ENCODE measurements at regions not wholly inside any gene's neighbourhood (a gene's known extent, or its start where the extent isn't known, plus 50 kb on each side); places are given as distances from the start of the nearest gene placed in this dataset.
"Not testable (repeated sequence)": the region's sequence is repeated elsewhere in the genome, so short reads cannot be mapped to it uniquely, and the experiment has no call there.

- Histone ChIP-seq H3K9me3 (ENCODE audit: control insufficient read depth, insufficient read depth, low read length) (no peaks in the 10 kb centered on the region), H3K27me3 (ENCODE audit: control insufficient read depth, insufficient read depth, low read length) (no peaks in the 10 kb centered on the region), H3K4me3 (ENCODE audit: low read length) (no peak overlapping the region), H3K4me1 (ENCODE audit: control insufficient read depth, insufficient read depth, low read length) (peaks cover 2% of the 10 kb centered on the region; the same call in 1 of the 2 replicates), H3K36me3 (ENCODE audit: control insufficient read depth, insufficient read depth, low read length) (no peaks in the 10 kb centered on the region), H3K27ac (ENCODE audit: low read length) (no peak overlapping the region)
- WGBS (ENCODE audit: insufficient coverage, insufficient read length) = 100% methylated on average over 1 of the region's 5 CpGs
- DNase-seq (ENCODE audit: low read depth, low spot score) = no peak
Observed at GRCh38 chr13:50531917-50532899, 311.3 kb downstream of the DLEU7 start.

- no peaks in the 10 kb centered on the region for H3K9me3 ChIP-seq (ENCODE audit: control insufficient read depth, insufficient read depth, low read length)
- no peaks in the 10 kb centered on the region for H3K27me3 ChIP-seq (ENCODE audit: control insufficient read depth, insufficient read depth, low read length)
- H3K36me3 ChIP-seq (ENCODE audit: control insufficient read depth, insufficient read depth, low read length) = no peaks in the 10 kb centered on the region
- H3K4me3 ChIP-seq (ENCODE audit: low read length) = no peak overlapping the region
- DNase-seq (ENCODE audit: low read depth, low spot score) = no peak
- H3K27ac ChIP-seq (ENCODE audit: low read length) = no peak overlapping the region
- no peaks in the 10 kb centered on the region for H3K4me1 ChIP-seq (ENCODE audit: control insufficient read depth, insufficient read depth, low read length)
Observed at GRCh38 chr13:50535050-50535449, 308.4 kb downstream of the DLEU7 start.

GRCh38 chr13:50537029-50537428, 306.5 kb downstream of the DLEU7 start:
- Histone ChIP-seq H3K4me1 (ENCODE audit: control insufficient read depth, insufficient read depth, low read length) (no peaks in the 10 kb centered on the region), H3K27me3 (ENCODE audit: control insufficient read depth, insufficient read depth, low read length) (no peaks in the 10 kb centered on the region), H3K9me3 (ENCODE audit: control insufficient read depth, insufficient read depth, low read length) (no peaks in the 10 kb centered on the region), H3K27ac (ENCODE audit: low read length) (no peak overlapping the region), H3K36me3 (ENCODE audit: control insufficient read depth, insufficient read depth, low read length) (no peaks in the 10 kb centered on the region), H3K4me3 (ENCODE audit: low read length) (no peak overlapping the region)
- WGBS (ENCODE audit: insufficient coverage, insufficient read length) = no CpG with 5 or more reads among the region's 1 CpG
- no peak for DNase-seq (ENCODE audit: low read depth, low spot score)

- Histone ChIP-seq H3K9me3 (ENCODE audit: control insufficient read depth, insufficient read depth, low read length) (no peaks in the 10 kb centered on the region), H3K4me3 (ENCODE audit: low read length) (no peak overlapping the region), H3K27me3 (ENCODE audit: control insufficient read depth, insufficient read depth, low read length) (no peaks in the 10 kb centered on the region), H3K4me1 (ENCODE audit: control insufficient read depth, insufficient read depth, low read length) (no peaks in the 10 kb centered on the region), H3K36me3 (ENCODE audit: control insufficient read depth, insufficient read depth, low read length) (no peaks in the 10 kb centered on the region), H3K27ac (ENCODE audit: low read length) (no peak overlapping the region)
- DNase-seq (ENCODE audit: low read depth, low spot score) = no peak
Observed at GRCh38 chr13:50539791-50540530, 303.5 kb downstream of the DLEU7 start.

- Histone ChIP-seq H3K36me3 (ENCODE audit: control insufficient read depth, insufficient read depth, low read length) (no peaks in the 10 kb centered on the region), H3K27me3 (ENCODE audit: control insufficient read depth, insufficient read depth, low read length) (no peaks in the 10 kb centered on the region), H3K27ac (ENCODE audit: low read length) (no peak overlapping the region), H3K9me3 (ENCODE audit: control insufficient read depth, insufficient read depth, low read length) (no peaks in the 10 kb centered on the region), H3K4me1 (ENCODE audit: control insufficient read depth, insufficient read depth, low read length) (no peaks in the 10 kb centered on the region), H3K4me3 (ENCODE audit: low read length) (no peak overlapping the region)
- no peak for DNase-seq (ENCODE audit: low read depth, low spot score)
- no CpG with 5 or more reads among the region's 2 CpGs for WGBS (ENCODE audit: insufficient coverage, insufficient read length)
Observed at GRCh38 chr13:50543141-50543540, 300.4 kb downstream of the DLEU7 start.

- H3K4me1 ChIP-seq (ENCODE audit: control insufficient read depth, insufficient read depth, low read length) = no peaks in the 10 kb centered on the region
- no peaks in the 10 kb centered on the region for H3K36me3 ChIP-seq (ENCODE audit: control insufficient read depth, insufficient read depth, low read length)
- H3K27me3 ChIP-seq (ENCODE audit: control insufficient read depth, insufficient read depth, low read length) = no peaks in the 10 kb centered on the region
- WGBS (ENCODE audit: insufficient coverage, insufficient read length) = no CpG with 5 or more reads among the region's 6 CpGs
- no peaks in the 10 kb centered on the region for H3K9me3 ChIP-seq (ENCODE audit: control insufficient read depth, insufficient read depth, low read length)
- no peak for DNase-seq (ENCODE audit: low read depth, low spot score)
- no peak overlapping the region for H3K4me3 ChIP-seq (ENCODE audit: low read length)
- no peak overlapping the region for H3K27ac ChIP-seq (ENCODE audit: low read length)
Observed at GRCh38 chr13:50543782-50544181, 299.7 kb downstream of the DLEU7 start.

- Histone ChIP-seq H3K27ac (ENCODE audit: low read length) (no peak overlapping the region), H3K4me3 (ENCODE audit: low read length) (no peak overlapping the region), H3K4me1 (ENCODE audit: control insufficient read depth, insufficient read depth, low read length) (no peaks in the 10 kb centered on the region), H3K36me3 (ENCODE audit: control insufficient read depth, insufficient read depth, low read length) (no peaks in the 10 kb centered on the region), H3K9me3 (ENCODE audit: control insufficient read depth, insufficient read depth, low read length) (no peaks in the 10 kb centered on the region), H3K27me3 (ENCODE audit: control insufficient read depth, insufficient read depth, low read length) (no peaks in the 10 kb centered on the region)
- no peak for DNase-seq (ENCODE audit: low read depth, low spot score)
- WGBS (ENCODE audit: insufficient coverage, insufficient read length) = no CpG with 5 or more reads among the region's 3 CpGs
Observed at GRCh38 chr13:50544211-50544610, 299.3 kb downstream of the DLEU7 start.

GRCh38 chr13:50547175-50547574, 296.3 kb downstream of the DLEU7 start:
- not testable (repeated sequence) for H3K4me1 ChIP-seq (ENCODE audit: control insufficient read depth, insufficient read depth, low read length); H3K27ac ChIP-seq (ENCODE audit: low read length); H3K9me3 ChIP-seq (ENCODE audit: control insufficient read depth, insufficient read depth, low read length); H3K27me3 ChIP-seq (ENCODE audit: control insufficient read depth, insufficient read depth, low read length); H3K36me3 ChIP-seq (ENCODE audit: control insufficient read depth, insufficient read depth, low read length); DNase-seq (ENCODE audit: low read depth, low spot score); H3K4me3 ChIP-seq (ENCODE audit: low read length)
- WGBS (ENCODE audit: insufficient coverage, insufficient read length) = no CpG with 5 or more reads among the region's 2 CpGs

GRCh38 chr13:50548586-50548985, 294.9 kb downstream of the DLEU7 start:
- no peaks in the 10 kb centered on the region for H3K27me3 ChIP-seq (ENCODE audit: control insufficient read depth, insufficient read depth, low read length)
- H3K4me3 ChIP-seq (ENCODE audit: low read length) = no peak overlapping the region
- H3K27ac ChIP-seq (ENCODE audit: low read length) = no peak overlapping the region
- no peaks in the 10 kb centered on the region for H3K4me1 ChIP-seq (ENCODE audit: control insufficient read depth, insufficient read depth, low read length)
- WGBS (ENCODE audit: insufficient coverage, insufficient read length) = no CpG with 5 or more reads among the region's 2 CpGs
- H3K9me3 ChIP-seq (ENCODE audit: control insufficient read depth, insufficient read depth, low read length) = no peaks in the 10 kb centered on the region
- H3K36me3 ChIP-seq (ENCODE audit: control insufficient read depth, insufficient read depth, low read length) = no peaks in the 10 kb centered on the region
- DNase-seq (ENCODE audit: low read depth, low spot score) = no peak

- no peaks in the 10 kb centered on the region for H3K36me3 ChIP-seq (ENCODE audit: control insufficient read depth, insufficient read depth, low read length)
- no peaks in the 10 kb centered on the region for H3K9me3 ChIP-seq (ENCODE audit: control insufficient read depth, insufficient read depth, low read length)
- H3K4me1 ChIP-seq (ENCODE audit: control insufficient read depth, insufficient read depth, low read length) = no peaks in the 10 kb centered on the region
- no peak overlapping the region for H3K27ac ChIP-seq (ENCODE audit: low read length)
- no peak for DNase-seq (ENCODE audit: low read depth, low spot score)
- no peaks in the 10 kb centered on the region for H3K27me3 ChIP-seq (ENCODE audit: control insufficient read depth, insufficient read depth, low read length)
- no peak overlapping the region for H3K4me3 ChIP-seq (ENCODE audit: low read length)
- WGBS (ENCODE audit: insufficient coverage, insufficient read length) = no CpG with 5 or more reads among the region's 4 CpGs
Observed at GRCh38 chr13:50549221-50549942, 294.1 kb downstream of the DLEU7 start.

All from iPS DF 6.9 (cell line).